Stimulated activated effector memory CD8-positive, alpha-beta T cell treated with anti-CD3 and anti-CD28 coated beads, Interleukin-12 subunit alpha, Interleukin-12 subunit beta, amount 100 ng/mL, for 72 hours (primary cell): ENCODE measurements at regions not wholly inside any gene's neighbourhood (a gene's known extent, or its start where the extent isn't known, plus 50 kb on each side); places are given as distances from the start of the nearest gene placed in this dataset.

Source experiments
- ATAC-seq: fragments of 150-1000 bp; cut with Tn5 transposase; 2 replicates; pipeline ENCODE4 v1.10.0; 2021
- DNase-seq, 2 donors: peaks; one replicate each; pipeline ENCODE4 v3.0.0; 2021 to 2022; ENCODE audit warnings: low spot score in 2 of 2
- H3K27ac Mint-ChIP-seq: one replicate; pipeline ENCODE4 v1.8.0; 2022; ENCODE audit warnings: mild to moderate bottlenecking, mixed read lengths
- H3K36me3 Mint-ChIP-seq: one replicate; pipeline ENCODE4 v1.8.0; 2022; ENCODE audit warnings: mild to moderate bottlenecking, mixed read lengths
- H3K4me1 Mint-ChIP-seq: one replicate; pipeline ENCODE4 v1.8.0; 2022; ENCODE audit warnings: mixed read lengths
- H3K4me3 Mint-ChIP-seq: one replicate; pipeline ENCODE4 v1.8.0; 2022; ENCODE audit warnings: mild to moderate bottlenecking, mixed read lengths
- H3K9me3 Mint-ChIP-seq: one replicate; pipeline ENCODE4 v1.8.0; 2022; ENCODE audit warnings: mixed read lengths

- DNase-seq (no peak), ATAC-seq (no peak)
- H3K27ac Mint-ChIP-seq = no peak overlapping the region
- H3K36me3 Mint-ChIP-seq = no peaks in the 10 kb centered on the region
- H3K9me3 Mint-ChIP-seq = peaks cover 11% of the 10 kb centered on the region
- no peaks in the 10 kb centered on the region for H3K4me1 Mint-ChIP-seq
- no peak overlapping the region for H3K4me3 Mint-ChIP-seq
Observed at GRCh38 chr11:42552786-42553185, 759.0 kb upstream of the API5 start.

GRCh38 chr11:42555190-42555589, 756.6 kb upstream of the API5 start:
- Mint-ChIP-seq H3K9me3 (peaks cover 12% of the 10 kb centered on the region), H3K36me3 (no peaks in the 10 kb centered on the region), H3K4me1 (no peaks in the 10 kb centered on the region), H3K4me3 (no peak overlapping the region), H3K27ac (no peak overlapping the region)
- DNase-seq (no peak), ATAC-seq (no peak)

DNA sequence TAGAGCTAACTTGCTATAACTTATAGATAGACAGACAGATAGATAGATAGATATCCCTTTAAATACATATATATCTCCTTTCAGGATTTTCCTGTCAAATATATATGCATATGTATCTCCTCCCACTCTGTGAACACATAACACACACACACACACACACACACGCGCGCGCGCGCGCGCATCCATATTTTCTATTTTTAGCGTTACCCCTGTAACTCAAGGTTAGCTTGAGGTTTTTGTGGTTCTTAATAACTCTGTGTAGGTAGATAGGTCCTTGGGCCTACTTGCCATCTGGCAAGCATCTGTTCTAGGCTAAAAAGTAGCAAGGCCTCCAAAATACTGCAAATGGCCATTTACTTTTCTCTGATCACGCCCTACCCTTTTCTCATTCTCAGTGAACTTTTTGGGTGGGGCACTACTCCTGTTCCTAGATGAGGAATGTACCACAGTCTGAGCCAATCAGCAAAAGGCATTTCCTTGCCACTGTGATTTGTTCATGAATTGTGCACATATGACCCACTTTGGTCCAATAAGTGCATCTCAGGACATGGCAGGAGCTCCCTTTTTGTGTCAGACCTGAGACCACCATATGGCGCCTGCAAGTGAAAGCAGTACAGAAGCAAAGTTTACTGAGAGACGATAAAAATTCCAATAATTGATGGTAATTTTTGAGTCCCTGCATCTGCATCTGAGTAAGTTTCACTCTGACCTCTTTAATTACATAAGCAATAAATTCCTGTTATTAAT, 740.5 kb upstream of the API5 start:
- DNase-seq (no peak), ATAC-seq (no peak)
- Mint-ChIP-seq H3K9me3 (peaks cover 19% of the 10 kb centered on the region), H3K36me3 (no peaks in the 10 kb centered on the region), H3K4me3 (no peak overlapping the region), H3K27ac (no peak overlapping the region), H3K4me1 (no peaks in the 10 kb centered on the region)

GRCh38 chr11:42571878-42572610, 739.8 kb upstream of the API5 start:
- H3K4me3 Mint-ChIP-seq = no peak overlapping the region
- peaks cover 17% of the 10 kb centered on the region for H3K9me3 Mint-ChIP-seq
- no peaks in the 10 kb centered on the region for H3K36me3 Mint-ChIP-seq
- H3K4me1 Mint-ChIP-seq = no peaks in the 10 kb centered on the region
- ATAC-seq (no peak), DNase-seq (no peak)
- no peak overlapping the region for H3K27ac Mint-ChIP-seq

- H3K4me3 Mint-ChIP-seq = no peak overlapping the region
- H3K36me3 Mint-ChIP-seq = no peaks in the 10 kb centered on the region
- DNase-seq (no peak), ATAC-seq (no peak)
- no peak overlapping the region for H3K27ac Mint-ChIP-seq
- peaks cover 16% of the 10 kb centered on the region for H3K9me3 Mint-ChIP-seq
- H3K4me1 Mint-ChIP-seq = no peaks in the 10 kb centered on the region
Observed at GRCh38 chr11:42576318-42576717, 735.5 kb upstream of the API5 start.

DNA sequence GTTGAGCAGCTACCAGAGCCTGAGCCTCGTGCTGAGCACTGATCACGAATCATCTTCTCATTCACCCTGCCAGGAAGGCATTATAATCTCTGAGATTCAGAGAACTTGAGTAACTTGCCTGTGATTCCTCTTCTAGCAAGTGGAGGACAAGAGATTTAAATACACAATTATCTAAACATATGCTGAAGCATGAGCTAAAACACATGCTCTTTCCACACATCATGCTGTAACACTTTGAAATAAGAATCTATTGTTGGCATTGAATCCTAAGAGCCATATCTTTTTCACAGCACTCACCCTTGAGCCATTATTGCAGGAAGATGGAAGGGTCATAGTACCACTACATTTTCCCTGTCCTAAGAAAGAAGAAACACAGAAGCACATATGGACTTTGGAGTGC, 722.5 kb upstream of the API5 start:
- Mint-ChIP-seq H3K4me3 (no peak overlapping the region), H3K9me3 (peaks cover 20% of the 10 kb centered on the region), H3K27ac (no peak overlapping the region), H3K36me3 (no peaks in the 10 kb centered on the region), H3K4me1 (no peaks in the 10 kb centered on the region)
- no peak for ATAC-seq
- no peak for DNase-seq

GRCh38 chr11:42591841-42592240, 720.0 kb upstream of the API5 start:
- Mint-ChIP-seq H3K27ac (no peak overlapping the region), H3K9me3 (peaks cover 22% of the 10 kb centered on the region), H3K4me3 (no peak overlapping the region), H3K4me1 (no peaks in the 10 kb centered on the region), H3K36me3 (no peaks in the 10 kb centered on the region)
- ATAC-seq = no peak
- DNase-seq = no peak

GRCh38 chr11:42593441-42593840, 718.4 kb upstream of the API5 start:
- no peak overlapping the region for H3K27ac Mint-ChIP-seq
- H3K36me3 Mint-ChIP-seq = no peaks in the 10 kb centered on the region
- DNase-seq = no peak
- H3K4me1 Mint-ChIP-seq = no peaks in the 10 kb centered on the region
- H3K4me3 Mint-ChIP-seq = no peak overlapping the region
- peaks cover 20% of the 10 kb centered on the region for H3K9me3 Mint-ChIP-seq
- no peak for ATAC-seq

GRCh38 chr11:42595876-42596275, 715.9 kb upstream of the API5 start:
- ATAC-seq (no peak), DNase-seq (no peak)
- H3K4me3 Mint-ChIP-seq = no peak overlapping the region
- H3K36me3 Mint-ChIP-seq = no peaks in the 10 kb centered on the region
- no peak overlapping the region for H3K27ac Mint-ChIP-seq
- peaks cover 19% of the 10 kb centered on the region for H3K9me3 Mint-ChIP-seq
- H3K4me1 Mint-ChIP-seq = no peaks in the 10 kb centered on the region

DNA sequence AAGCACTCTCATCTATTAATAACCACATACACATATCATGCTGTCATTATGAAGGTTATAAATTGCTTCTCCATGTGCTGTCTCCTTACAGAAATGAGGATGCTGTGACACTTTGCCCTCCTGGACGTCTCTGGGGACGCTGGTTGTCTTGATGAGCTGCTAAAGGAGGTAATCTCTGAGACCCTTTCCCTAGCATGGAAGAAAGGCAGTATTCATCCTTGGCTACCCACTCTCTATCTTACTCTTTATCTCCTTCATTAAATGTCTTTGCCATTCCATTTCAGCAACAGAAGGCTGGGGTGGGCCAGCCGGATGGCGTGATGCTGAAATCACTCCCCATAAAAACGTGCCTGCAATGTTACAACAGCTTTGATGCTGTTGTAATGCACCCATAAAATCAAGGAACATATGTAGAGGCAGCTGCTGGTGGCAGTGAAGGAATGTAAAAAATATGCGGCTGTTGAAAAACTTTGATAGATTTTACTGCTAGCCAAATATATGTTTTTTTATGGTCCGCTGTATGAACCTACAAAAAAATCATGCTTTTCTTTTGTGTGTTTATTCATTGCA, 715.1 kb upstream of the API5 start:
- no peaks in the 10 kb centered on the region for H3K4me1 Mint-ChIP-seq
- ATAC-seq = no peak
- no peaks in the 10 kb centered on the region for H3K36me3 Mint-ChIP-seq
- H3K4me3 Mint-ChIP-seq = no peak overlapping the region
- H3K9me3 Mint-ChIP-seq = peaks cover 16% of the 10 kb centered on the region
- DNase-seq = no peak
- no peak overlapping the region for H3K27ac Mint-ChIP-seq

DNA sequence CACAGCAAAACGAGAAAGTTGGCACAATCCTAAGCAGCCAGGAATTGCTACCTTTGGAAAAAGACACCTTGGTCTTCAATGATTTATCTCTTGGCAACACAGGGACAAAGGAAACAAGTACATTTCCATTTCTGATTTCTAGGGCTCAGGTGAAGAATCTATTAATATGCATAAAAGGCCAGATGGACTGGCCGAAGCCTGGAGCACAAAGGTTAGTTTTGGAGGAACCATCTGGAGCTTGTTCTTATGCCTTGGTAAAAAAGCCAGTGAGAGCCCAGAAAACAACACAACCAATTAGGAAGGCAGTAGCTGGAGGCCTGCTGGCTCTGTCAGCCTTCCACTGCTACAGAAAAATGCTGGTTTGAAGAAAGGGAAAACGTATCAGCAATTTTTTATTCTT, 713.5 kb upstream of the API5 start:
- Mint-ChIP-seq H3K27ac (no peak overlapping the region), H3K9me3 (peaks cover 13% of the 10 kb centered on the region), H3K36me3 (no peaks in the 10 kb centered on the region), H3K4me1 (no peaks in the 10 kb centered on the region), H3K4me3 (no peak overlapping the region)
- DNase-seq (no peak), ATAC-seq (no peak)

GRCh38 chr11:42620796-42621195, 691.0 kb upstream of the API5 start:
- Mint-ChIP-seq H3K4me1 (no peaks in the 10 kb centered on the region), H3K4me3 (no peak overlapping the region), H3K36me3 (no peaks in the 10 kb centered on the region), H3K27ac (no peak overlapping the region), H3K9me3 (peaks cover 9% of the 10 kb centered on the region)
- ATAC-seq (no peak), DNase-seq (no peak)

DNA sequence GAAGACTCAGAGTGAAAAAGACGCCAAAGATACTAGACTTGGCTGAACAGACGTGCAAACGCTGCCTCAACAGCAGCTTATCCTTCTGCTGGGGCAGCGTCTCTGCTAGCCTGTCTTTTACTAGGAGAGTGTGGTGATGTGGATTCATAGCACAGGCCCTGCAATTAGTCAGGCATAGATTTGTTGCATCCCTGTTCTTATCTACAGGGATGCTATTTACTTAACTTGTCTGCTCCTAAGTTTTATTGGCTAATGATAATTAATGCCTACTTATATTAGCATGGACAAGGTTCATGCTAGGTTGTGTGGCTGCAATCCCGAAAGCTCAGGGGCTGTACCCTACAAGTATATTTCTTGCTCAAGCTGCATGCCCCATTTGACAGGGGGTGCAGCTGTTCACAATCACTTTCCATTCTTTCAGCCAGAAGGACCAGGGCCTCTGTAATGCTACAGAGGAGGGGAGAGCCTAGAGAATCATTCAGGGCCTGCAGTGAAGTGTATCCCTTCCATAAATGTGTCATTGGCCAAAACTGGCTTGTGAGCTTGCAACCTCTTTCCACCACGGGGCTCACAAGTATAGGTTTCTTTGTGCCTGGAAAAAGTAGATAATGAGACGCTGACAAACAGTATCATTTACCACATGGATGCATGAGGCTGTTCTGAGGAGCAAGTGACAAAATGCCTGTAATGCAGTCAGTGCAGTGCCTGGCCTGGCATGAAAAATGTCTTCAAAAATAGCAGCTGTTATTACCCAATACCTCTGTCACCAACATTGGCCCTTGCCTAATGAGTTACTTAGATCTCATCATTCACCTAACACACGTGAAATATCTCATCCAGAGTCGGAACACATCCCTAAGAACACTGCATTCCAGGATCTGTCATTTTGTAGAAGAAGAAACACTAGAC, 685.8 kb upstream of the API5 start:
- DNase-seq (no peak), ATAC-seq (no peak)
- Mint-ChIP-seq H3K4me3 (no peak overlapping the region), H3K27ac (no peak overlapping the region), H3K4me1 (no peaks in the 10 kb centered on the region), H3K36me3 (no peaks in the 10 kb centered on the region), H3K9me3 (peaks cover 6% of the 10 kb centered on the region)

DNA sequence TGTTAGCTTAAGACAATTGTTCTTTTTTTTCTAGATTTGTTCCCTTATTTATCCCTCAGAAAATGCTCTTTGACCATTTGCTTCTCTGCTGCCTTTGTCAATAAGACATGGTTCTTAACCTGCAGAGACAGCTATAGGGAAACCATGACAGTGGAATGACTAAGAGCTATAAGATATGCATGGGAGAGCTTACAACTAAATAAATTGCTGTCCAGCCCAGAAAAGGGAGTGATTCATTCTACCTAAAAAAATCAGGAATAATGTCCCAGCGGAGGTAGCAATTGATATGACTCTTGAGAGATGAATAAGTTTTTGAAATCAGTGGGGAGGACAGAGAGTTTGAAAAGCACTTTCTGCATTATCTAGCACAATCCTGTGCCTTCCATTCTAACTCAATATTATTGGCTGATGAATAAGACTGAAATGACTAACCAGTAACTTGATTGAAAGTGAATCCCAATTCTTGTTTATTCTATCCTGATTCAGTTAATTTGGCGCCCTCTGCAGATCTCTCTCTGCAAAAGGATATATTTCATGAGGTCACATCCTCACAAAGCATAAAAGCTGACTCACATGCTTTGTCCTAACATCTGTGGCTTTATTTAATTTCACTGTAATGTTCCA, 680.5 kb upstream of the API5 start:
- DNase-seq (no peak), ATAC-seq (no peak)
- Mint-ChIP-seq H3K36me3 (no peaks in the 10 kb centered on the region), H3K4me1 (no peaks in the 10 kb centered on the region), H3K27ac (no peak overlapping the region), H3K9me3 (peaks cover 13% of the 10 kb centered on the region), H3K4me3 (no peak overlapping the region)

GRCh38 chr11:42646959-42647358, 664.8 kb upstream of the API5 start:
- no peak overlapping the region for H3K27ac Mint-ChIP-seq
- H3K4me1 Mint-ChIP-seq = no peaks in the 10 kb centered on the region
- ATAC-seq (no peak), DNase-seq (no peak)
- H3K9me3 Mint-ChIP-seq = peaks cover 16% of the 10 kb centered on the region
- H3K4me3 Mint-ChIP-seq = no peak overlapping the region
- no peaks in the 10 kb centered on the region for H3K36me3 Mint-ChIP-seq
